Upper lobe of right lung (tissue), 1 donor: ENCODE measurements at regions not wholly inside any gene's neighbourhood (a gene's known extent, or its start where the extent isn't known, plus 50 kb on each side); places are given as distances from the start of the nearest gene placed in this dataset.

Experiments
- ATAC-seq: fragments of 200-7000 bp; cut with Tn5 transposase; one replicate; pipeline ENCODE4 v1.9.1; 2020; ENCODE audit warnings: mild to moderate bottlenecking, moderate library complexity
- DNase-seq: peaks from one replicate; pipeline ENCODE4 v3.0.0-alpha.2; 2020
- H3K27ac ChIP-seq: fragments of 200-600 bp; one replicate; pipeline ENCODE4 v1.8.0; 2022
- H3K27me3 ChIP-seq: fragments of 200-600 bp; one replicate; pipeline ENCODE4 v1.8.0; 2022; ENCODE audit warnings: mild to moderate bottlenecking
- H3K36me3 ChIP-seq: fragments of 200-600 bp; one replicate; pipeline ENCODE4 v1.8.0; 2022
- H3K4me1 ChIP-seq: fragments of 200-600 bp; one replicate; pipeline ENCODE4 v1.8.0; 2022
- H3K4me3 ChIP-seq: fragments of 200-600 bp; one replicate; pipeline ENCODE4 v1.8.0; 2022; ENCODE audit warnings: mild to moderate bottlenecking
- H3K9me3 ChIP-seq: fragments of 200-600 bp; one replicate; pipeline ENCODE4 v1.8.0; 2022
- intact Hi-C: fragments of 100-400 bp; cut with DNase I; formaldehyde crosslinking; loops from one replicate; pipeline ENCODE4 v1.11.0; 2022
- TF ChIP-seq, protein P1 (sequence below): fragments of 200-600 bp; IDR thresholded peaks from one replicate; pipeline ENCODE4 v1.8.0; 2022; ENCODE audit warnings: antibody characterized with exemption
- donor health status: DM: no; HTN: yes; CAD: no; lungs with severe emphysema.

DNA sequence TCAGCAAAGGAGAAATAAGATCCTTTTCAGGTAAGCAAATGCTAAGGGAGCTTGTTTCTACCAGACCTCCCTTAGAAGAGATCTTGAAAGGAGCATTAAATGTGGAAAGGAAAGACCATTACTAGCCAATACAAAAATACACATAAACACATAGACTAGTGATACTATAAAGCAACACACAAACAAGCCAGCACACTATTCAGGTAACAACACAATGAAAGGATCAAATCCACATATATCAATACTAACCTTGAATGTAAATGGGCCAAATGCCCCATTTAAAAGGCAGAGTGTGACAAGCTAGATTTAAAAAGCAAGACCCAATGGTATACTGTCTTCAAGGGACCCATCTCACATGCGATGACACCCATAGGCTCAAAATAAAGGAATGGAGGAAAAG lies 317.6 kb downstream of the TBL1XR1 start:
- DNase-seq: no peak
- TF ChIP-seq, protein P1, sequence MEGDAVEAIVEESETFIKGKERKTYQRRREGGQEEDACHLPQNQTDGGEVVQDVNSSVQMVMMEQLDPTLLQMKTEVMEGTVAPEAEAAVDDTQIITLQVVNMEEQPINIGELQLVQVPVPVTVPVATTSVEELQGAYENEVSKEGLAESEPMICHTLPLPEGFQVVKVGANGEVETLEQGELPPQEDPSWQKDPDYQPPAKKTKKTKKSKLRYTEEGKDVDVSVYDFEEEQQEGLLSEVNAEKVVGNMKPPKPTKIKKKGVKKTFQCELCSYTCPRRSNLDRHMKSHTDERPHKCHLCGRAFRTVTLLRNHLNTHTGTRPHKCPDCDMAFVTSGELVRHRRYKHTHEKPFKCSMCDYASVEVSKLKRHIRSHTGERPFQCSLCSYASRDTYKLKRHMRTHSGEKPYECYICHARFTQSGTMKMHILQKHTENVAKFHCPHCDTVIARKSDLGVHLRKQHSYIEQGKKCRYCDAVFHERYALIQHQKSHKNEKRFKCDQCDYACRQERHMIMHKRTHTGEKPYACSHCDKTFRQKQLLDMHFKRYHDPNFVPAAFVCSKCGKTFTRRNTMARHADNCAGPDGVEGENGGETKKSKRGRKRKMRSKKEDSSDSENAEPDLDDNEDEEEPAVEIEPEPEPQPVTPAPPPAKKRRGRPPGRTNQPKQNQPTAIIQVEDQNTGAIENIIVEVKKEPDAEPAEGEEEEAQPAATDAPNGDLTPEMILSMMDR: no peak
- no peaks in the 10 kb centered on the region for H3K36me3 ChIP-seq
- no peak overlapping the region for H3K4me3 ChIP-seq
- no peaks in the 10 kb centered on the region for H3K4me1 ChIP-seq
- H3K27ac ChIP-seq: no peak overlapping the region
- intact Hi-C loops: no loop called here
- H3K9me3 ChIP-seq: no peaks in the 10 kb centered on the region
- ATAC-seq: no peak
- H3K27me3 ChIP-seq: no peaks in the 10 kb centered on the region

DNA sequence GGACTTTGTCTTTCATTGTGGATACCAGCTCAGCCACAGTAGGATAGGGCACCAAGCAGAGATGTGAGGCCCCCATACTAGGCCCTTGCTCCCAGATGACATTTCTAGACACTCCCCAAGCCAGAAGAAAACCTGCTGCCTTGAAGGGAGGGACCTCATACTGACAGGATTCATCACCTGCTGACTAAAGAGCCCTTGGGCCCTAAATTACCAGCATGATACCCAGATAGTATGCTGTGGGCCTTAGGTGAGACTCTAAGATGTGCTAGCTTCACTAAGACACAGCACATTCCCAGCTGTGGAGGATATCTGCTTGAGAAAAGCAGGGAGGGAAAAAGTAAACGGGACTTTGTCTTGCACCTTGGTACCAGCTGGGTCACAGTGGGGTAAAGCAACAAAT lies 324.0 kb downstream of the TBL1XR1 start:
- intact Hi-C loops: no loop called here
- DNase-seq (no peak), ATAC-seq (no peak)
- Histone ChIP-seq H3K4me3 (no peak overlapping the region), H3K9me3 (no peaks in the 10 kb centered on the region), H3K4me1 (no peaks in the 10 kb centered on the region), H3K27ac (no peak overlapping the region), H3K36me3 (no peaks in the 10 kb centered on the region), H3K27me3 (no peaks in the 10 kb centered on the region)
- TF ChIP-seq, protein P1: no peak

DNA sequence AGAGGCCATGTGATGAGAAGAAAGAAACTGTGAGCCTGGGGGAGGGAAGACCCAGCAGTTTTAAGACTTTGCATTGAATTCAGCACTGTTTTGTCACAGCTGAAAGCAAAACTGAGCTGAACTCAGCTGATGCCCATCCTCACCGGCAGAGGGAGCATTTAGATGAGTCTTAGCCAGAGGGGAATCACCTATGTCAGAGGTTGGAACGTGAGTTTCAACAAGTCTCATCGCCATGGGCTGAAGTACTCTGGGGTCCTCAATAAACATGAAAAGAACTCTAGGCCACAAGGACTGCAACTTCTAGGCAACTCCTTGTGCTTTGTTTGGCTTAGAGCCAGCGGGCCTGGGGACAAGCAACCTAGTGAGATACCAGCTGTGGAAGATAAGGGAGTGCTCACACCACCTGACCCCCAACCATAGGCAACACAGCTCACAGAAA lies 324.5 kb downstream of the TBL1XR1 start:
- intact Hi-C loops: no loop called here
- H3K27me3 ChIP-seq: no peaks in the 10 kb centered on the region
- H3K4me1 ChIP-seq: no peaks in the 10 kb centered on the region
- TF ChIP-seq, protein P1: peak; percentile 75
- H3K4me3 ChIP-seq: no peak overlapping the region
- ATAC-seq (peak; percentile 74), DNase-seq (no peak)
- H3K27ac ChIP-seq: no peak overlapping the region
- no peaks in the 10 kb centered on the region for H3K36me3 ChIP-seq
- H3K9me3 ChIP-seq: no peaks in the 10 kb centered on the region

DNA sequence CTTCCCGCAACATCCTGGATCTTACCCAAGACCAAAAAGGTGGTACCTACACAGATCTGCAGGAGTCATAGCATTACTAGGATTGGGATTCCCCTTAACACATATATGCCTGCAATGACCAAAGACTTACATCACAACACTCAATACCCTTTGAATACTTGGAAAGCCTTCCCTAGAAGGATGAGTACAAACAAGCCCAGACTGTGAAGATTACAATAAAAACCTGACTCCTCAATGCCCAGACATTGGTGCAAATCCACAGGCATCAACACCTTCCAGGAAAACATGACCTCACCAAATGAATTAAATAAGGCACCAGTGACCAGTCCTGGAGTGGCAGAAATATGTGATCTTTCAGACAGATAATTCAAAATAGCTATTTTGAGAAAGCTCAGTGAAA lies 326.8 kb downstream of the TBL1XR1 start:
- no peak for DNase-seq
- TF ChIP-seq, protein P1: no peak
- intact Hi-C loops: no loop called here

DNA sequence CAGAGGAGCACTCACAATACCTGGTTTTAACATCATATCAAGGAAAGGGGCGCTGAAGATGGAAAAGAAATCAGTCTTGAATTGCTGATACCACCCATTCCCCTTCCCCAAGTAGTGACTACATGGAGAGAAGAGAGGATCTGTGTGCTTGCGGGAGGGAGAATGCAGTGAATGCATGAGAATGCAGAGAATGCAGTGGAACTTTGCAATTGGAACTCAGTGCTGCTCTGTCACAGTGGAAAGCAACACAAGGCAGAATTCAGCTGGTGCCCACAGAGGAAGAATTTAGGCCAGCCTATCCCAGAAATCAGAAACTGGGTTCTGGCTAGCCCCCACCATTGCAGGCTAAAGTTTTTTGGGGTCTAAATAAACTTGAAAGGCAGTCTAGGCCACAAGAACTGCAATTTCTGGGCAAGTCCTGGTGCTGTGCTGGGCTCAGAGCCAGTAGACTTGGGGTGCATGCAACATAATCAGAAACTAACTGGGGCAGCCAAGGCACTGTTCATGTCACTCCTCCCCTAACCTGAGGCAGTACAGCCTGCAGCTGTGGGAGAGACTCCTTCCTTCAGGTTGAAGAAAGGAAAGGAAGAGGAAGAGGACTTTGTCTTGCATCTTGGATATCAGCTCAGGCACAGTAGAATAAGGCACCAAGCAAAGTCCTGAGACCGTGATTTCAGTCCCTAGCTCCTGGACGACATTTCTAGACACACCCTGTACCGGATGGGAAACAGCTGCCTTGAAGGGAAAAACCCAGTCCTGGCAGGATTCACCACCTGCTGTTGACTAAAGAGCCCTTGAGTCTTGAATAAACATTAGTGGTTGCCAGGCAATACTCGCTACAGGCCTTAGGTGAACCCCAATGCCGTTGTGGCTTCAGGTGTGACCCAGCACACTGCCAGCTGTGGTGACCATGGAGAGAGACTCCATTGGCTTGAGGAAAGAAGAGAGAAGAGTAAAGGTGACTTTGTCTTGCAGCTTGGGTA lies 329.3 kb downstream of the TBL1XR1 start:
- Histone ChIP-seq H3K9me3 (no peaks in the 10 kb centered on the region), H3K4me3 (no peak overlapping the region), H3K36me3 (no peaks in the 10 kb centered on the region), H3K27me3 (no peaks in the 10 kb centered on the region), H3K4me1 (no peaks in the 10 kb centered on the region), H3K27ac (no peak overlapping the region)
- no peak for DNase-seq
- peak; percentile 92 for ATAC-seq
- TF ChIP-seq, protein P1: no peak
- intact Hi-C loops: no loop called here

More for the DNA sequence above, 326.8 kb downstream of the TBL1XR1 start:
- Histone ChIP-seq H3K4me1 (no peaks in the 10 kb centered on the region), H3K27me3 (no peaks in the 10 kb centered on the region), H3K4me3 (no peak overlapping the region), H3K27ac (no peak overlapping the region), H3K36me3 (no peaks in the 10 kb centered on the region), H3K9me3 (no peaks in the 10 kb centered on the region)
- ATAC-seq: no peak
